Activated T-helper 2 cell treated with anti-CD3 and anti-CD28 coated beads, Interferon-gamma antibody, Interleukin-2, Interleukin-4, amounts not matched to agents 10 μg/mL and 5 μg/mL and 100 μg/mL, durations not matched to agents 14 hours and 24 hours and 36 hours (primary cell): ENCODE measurements at regions not wholly inside any gene's neighbourhood (a gene's known extent, or its start where the extent isn't known, plus 50 kb on each side); places are given as distances from the start of the nearest gene placed in this dataset.
"Not testable (repeated sequence)": the region's sequence is repeated elsewhere in the genome, so short reads cannot be mapped to it uniquely, and the experiment has no call there.

Source experiments
- DNase-seq: peaks from one replicate; pipeline ENCODE4 v3.0.0; 2021; ENCODE audit warnings: low spot score
- H3K27ac Mint-ChIP-seq: one replicate; pipeline ENCODE4 v1.8.0; 2021; ENCODE audit warnings: mixed read lengths
- H3K27me3 Mint-ChIP-seq: one replicate; pipeline ENCODE4 v1.8.0; 2021; ENCODE audit warnings: low read depth, mixed read lengths
- H3K36me3 Mint-ChIP-seq: one replicate; pipeline ENCODE4 v1.8.0; 2021; ENCODE audit warnings: low read depth, mixed read lengths
- H3K4me1 Mint-ChIP-seq: one replicate; pipeline ENCODE4 v1.8.0; 2021; ENCODE audit warnings: low read depth, mixed read lengths
- H3K4me3 Mint-ChIP-seq: one replicate; pipeline ENCODE4 v1.8.0; 2021; ENCODE audit warnings: low read depth, mild to moderate bottlenecking, moderate library complexity, mixed read lengths
- H3K9me3 Mint-ChIP-seq: one replicate; pipeline ENCODE4 v1.8.0; 2021; ENCODE audit warnings: mixed read lengths
- intact Hi-C: fragments of 100-400 bp; cut with micrococcal nuclease; formaldehyde crosslinking; loops from one replicate; pipeline ENCODE4 v1.15.1; 2023

DNA sequence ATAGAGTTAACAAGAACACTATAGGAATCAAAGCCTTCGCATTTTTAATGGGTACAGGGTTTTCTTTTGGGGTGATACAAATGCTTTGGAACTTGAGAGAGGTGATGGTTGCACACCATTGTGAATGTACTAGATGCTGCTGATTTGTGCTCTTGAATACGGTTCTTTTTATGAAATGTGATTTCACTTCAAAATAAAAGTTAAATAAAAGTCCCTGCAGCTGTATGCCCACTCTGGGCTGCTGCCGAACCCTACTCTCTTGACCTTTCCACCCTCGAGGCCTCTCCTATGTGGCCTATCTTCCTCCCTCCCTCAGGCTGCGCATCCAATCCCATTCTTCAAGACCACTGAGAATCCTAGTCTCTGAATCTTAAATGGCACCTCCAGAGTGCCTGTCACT, 168.5 kb upstream of the AJAP1 start:
- H3K36me3 Mint-ChIP-seq: no peaks in the 10 kb centered on the region
- no peak for DNase-seq
- H3K27me3 Mint-ChIP-seq: no peaks in the 10 kb centered on the region
- no peaks in the 10 kb centered on the region for H3K9me3 Mint-ChIP-seq
- H3K4me1 Mint-ChIP-seq: no peaks in the 10 kb centered on the region
- intact Hi-C loops: no loop called here
- H3K27ac Mint-ChIP-seq: no peak overlapping the region
- no peak overlapping the region for H3K4me3 Mint-ChIP-seq

DNA sequence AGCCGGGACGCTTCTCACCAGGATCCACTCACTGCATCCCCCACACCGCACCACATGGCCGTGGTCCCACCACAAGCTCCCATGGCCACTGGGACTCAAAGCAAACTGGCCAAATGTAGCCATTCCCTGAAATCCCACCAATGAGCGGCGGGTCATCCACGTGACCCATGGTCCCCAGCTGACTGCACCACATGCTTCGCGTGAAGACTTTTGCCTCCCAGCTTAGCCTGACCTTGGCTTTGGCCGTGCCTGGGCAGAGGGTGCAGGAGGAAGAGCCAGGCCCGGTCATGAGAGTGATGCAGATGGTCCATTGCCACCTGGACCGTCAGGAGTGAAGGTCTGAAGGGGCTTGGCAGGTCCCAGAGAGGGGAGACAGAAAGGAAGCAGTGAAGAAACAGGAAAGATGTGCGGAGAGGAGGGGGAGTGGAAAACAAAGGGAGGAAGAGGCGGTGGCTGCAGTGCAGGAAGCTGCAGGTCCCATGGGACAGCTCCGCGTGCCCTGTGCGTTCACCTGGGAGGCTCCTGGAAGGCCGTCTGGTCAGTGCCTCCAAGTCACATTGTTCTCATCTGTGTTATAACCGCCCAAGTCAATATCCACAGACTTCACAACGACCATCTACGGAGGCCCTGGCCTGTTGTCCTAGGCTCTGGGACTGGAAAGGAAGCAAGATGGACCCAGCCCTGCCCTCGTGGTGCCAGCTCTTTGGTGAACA, 167.8 kb upstream of the AJAP1 start:
- H3K27me3 Mint-ChIP-seq: no peaks in the 10 kb centered on the region

DNA sequence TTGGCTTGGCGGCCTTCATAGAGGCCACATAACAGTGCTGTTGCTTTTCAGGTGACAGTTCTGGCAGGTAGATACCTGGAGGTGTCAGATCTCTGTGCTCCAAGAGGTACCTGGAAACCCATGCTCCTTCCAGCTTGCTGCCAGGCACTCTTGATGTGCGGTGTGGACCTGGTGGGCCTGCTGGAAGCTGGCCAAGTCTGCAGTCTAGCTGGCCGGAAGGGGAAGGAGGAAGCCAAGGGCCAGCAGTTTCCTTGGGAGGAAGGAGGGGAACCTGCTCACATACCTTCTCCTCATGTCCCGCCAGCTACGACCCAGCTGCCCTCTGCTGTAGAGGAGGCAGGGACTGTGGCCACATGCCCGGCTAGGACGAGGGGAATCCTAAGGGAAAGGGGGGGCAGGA, 166.4 kb upstream of the AJAP1 start:
- Mint-ChIP-seq H3K36me3 (no peaks in the 10 kb centered on the region), H3K27ac (no peak overlapping the region), H3K9me3 (no peaks in the 10 kb centered on the region), H3K4me3 (no peak overlapping the region), H3K4me1 (no peaks in the 10 kb centered on the region), H3K27me3 (no peaks in the 10 kb centered on the region)
- intact Hi-C loops: no loop called here
- no peak for DNase-seq

More for the DNA sequence above, 167.8 kb upstream of the AJAP1 start:
- no peaks in the 10 kb centered on the region for H3K36me3 Mint-ChIP-seq
- no peak overlapping the region for H3K4me3 Mint-ChIP-seq
- no peak overlapping the region for H3K27ac Mint-ChIP-seq
- no peaks in the 10 kb centered on the region for H3K4me1 Mint-ChIP-seq
- no peaks in the 10 kb centered on the region for H3K9me3 Mint-ChIP-seq
- intact Hi-C loops: no loop called here
- DNase-seq: no peak

DNA sequence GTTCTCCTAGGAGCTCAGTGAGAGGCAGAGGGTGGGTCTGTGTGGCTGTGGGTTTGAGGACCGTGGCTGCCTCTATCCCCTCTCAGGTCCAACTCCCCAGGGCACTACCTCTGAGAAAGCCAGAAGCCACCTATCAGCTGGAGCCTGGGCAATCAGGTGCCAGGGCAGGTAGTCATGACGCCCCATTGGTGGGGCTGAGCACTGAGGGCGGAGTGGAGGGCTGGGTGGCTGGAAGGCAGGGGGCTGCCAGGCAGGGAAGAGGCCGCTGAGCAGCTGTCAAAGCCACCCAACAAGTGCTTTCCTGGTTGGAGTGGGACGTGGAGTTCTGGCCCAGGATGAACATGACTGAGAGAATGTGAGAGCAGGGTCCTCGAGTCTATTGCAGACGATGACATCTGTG, 164.9 kb upstream of the AJAP1 start:
- no peaks in the 10 kb centered on the region for H3K9me3 Mint-ChIP-seq
- DNase-seq: no peak
- no peaks in the 10 kb centered on the region for H3K4me1 Mint-ChIP-seq
- intact Hi-C loops: no loop called here
- H3K27ac Mint-ChIP-seq: no peak overlapping the region
- no peaks in the 10 kb centered on the region for H3K27me3 Mint-ChIP-seq
- no peak overlapping the region for H3K4me3 Mint-ChIP-seq
- no peaks in the 10 kb centered on the region for H3K36me3 Mint-ChIP-seq

DNA sequence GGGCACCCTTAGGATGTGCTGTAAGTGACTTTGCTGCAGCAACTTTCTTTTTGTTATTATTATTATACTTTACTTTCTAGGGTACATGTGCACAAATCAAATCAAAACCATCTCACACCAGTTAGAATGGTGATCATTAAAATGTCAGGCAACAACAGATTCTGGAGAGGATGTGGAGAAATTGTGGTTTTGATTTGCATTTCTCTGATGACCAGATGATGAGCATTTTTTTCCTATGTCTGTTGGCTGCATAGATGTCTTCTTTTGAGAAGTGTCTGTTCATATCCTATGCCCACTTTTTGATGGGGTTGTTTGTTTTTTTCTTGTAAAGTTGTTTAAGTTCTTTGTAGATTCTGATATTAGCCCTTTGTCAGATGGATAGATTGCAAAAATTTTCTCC, 164.4 kb upstream of the AJAP1 start:
- H3K4me3 Mint-ChIP-seq, H3K9me3 Mint-ChIP-seq, H3K36me3 Mint-ChIP-seq, H3K27me3 Mint-ChIP-seq, intact Hi-C loops, H3K4me1 Mint-ChIP-seq, H3K27ac Mint-ChIP-seq, DNase-seq: not testable (repeated sequence)

DNA sequence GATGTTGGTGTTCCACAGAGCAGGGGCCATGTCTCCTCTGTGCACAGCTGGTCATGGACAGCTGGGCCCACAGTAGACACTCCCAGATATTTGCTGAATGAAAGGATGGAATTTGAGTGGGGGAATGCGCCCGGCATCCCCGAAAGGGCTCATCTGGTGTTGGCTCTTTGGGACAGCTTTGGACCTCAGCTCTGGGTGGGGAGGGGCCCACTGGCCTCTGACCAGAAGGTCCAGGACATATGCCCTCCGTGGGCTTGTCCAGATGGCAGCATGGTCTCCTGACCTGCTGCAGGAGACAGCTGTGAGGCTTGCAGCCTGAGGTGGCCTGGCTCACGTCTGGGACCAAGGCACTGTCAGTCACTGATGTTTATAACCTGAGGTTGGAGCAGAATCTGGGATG, 160.4 kb upstream of the AJAP1 start:
- Mint-ChIP-seq H3K4me3 (no peak overlapping the region), H3K4me1 (no peaks in the 10 kb centered on the region), H3K27me3 (no peaks in the 10 kb centered on the region), H3K27ac (no peak overlapping the region), H3K36me3 (no peaks in the 10 kb centered on the region), H3K9me3 (no peaks in the 10 kb centered on the region)
- DNase-seq: no peak
- intact Hi-C loops: no loop called here

DNA sequence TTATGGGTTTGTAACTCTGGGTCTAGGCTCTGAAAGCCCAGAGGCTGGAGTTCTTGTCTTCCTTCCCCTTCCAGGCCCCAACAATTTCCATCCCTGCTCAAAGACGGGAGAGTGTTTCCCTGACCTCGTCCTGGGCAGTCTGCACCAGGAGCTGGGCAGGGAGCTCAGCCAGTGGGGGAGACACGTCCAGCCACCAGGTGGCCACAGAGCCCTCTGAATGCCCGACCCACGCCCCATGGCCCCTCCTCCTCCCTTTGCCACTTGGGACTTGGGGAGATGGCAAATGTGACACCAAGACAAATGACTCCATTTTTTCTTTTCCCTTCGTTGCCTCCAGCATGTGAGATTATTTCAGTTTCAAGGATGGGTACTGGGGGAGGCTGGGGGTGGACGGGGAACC, 159.9 kb upstream of the AJAP1 start:
- Mint-ChIP-seq H3K27ac (no peak overlapping the region), H3K4me3 (no peak overlapping the region), H3K36me3 (no peaks in the 10 kb centered on the region), H3K9me3 (no peaks in the 10 kb centered on the region), H3K4me1 (no peaks in the 10 kb centered on the region), H3K27me3 (no peaks in the 10 kb centered on the region)
- no peak for DNase-seq
- intact Hi-C loops: no loop called here

DNA sequence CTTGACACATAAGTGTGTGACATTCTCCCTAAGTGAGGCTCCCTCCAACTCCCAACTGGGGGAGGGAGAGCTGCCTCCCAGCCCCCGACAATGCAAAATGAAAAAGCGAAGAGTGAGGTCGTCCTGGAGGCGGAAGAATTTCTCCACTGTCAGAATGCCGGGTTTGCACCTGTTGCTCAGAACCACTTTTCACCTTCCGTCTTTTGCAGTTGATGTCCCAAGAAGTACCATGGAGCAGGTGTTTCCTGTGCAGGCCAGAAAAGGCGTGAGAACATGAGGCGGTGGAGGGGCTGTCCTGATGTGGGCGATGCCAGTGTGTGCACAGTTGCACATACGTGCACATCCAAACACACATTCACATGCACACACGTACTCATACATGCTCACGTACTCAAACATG, 158.6 kb upstream of the AJAP1 start:
- no peak for DNase-seq
- Mint-ChIP-seq H3K4me3 (no peak overlapping the region), H3K9me3 (no peaks in the 10 kb centered on the region), H3K27me3 (no peaks in the 10 kb centered on the region), H3K36me3 (no peaks in the 10 kb centered on the region), H3K4me1 (no peaks in the 10 kb centered on the region), H3K27ac (no peak overlapping the region)
- intact Hi-C loops: no loop called here

DNA sequence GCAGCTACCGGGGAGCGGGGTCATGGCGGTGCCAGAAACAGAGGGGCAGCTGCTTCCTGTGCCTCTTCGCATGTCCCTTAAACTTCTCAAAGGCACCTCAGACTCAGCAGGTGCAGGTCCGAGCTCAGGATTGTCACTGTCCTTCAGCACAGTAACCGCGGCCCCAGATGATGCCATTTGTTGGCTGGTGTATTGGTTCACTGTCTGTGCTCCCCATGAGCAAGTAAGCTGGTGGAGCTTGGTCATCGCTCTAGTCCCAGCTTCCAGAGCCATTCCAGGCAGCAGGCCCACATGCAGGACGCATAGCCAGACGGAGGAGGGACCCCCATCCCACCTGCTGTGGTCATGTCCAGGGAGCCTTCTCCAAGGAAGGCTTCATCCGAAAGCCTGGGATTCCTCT, 154.0 kb upstream of the AJAP1 start:
- intact Hi-C loops: no loop called here
- H3K27me3 Mint-ChIP-seq: no peaks in the 10 kb centered on the region
- no peak overlapping the region for H3K4me3 Mint-ChIP-seq
- no peaks in the 10 kb centered on the region for H3K4me1 Mint-ChIP-seq
- no peaks in the 10 kb centered on the region for H3K36me3 Mint-ChIP-seq
- H3K9me3 Mint-ChIP-seq: no peaks in the 10 kb centered on the region
- no peak for DNase-seq
- H3K27ac Mint-ChIP-seq: no peak overlapping the region

DNA sequence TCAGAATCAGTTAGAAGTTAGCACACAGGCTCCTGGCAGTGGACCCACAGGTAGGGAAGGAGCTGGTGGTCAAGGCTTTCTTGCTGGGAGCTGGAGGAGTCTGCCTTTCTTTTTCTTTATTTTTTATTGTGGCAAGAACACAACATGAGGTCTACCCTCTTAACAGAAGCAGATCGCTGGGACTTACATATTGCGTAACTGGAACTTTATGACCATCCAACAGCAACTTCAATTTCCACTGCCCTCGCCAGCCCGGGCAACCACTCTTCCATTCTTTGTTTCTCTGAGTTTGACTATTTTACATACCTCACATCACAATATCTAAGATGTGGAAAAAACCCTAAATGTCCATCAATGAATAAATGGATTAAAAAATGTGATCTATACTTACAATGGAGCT, 147.8 kb upstream of the AJAP1 start:
- intact Hi-C loops: no loop called here
- DNase-seq: no peak
- no peaks in the 10 kb centered on the region for H3K9me3 Mint-ChIP-seq
- H3K27ac Mint-ChIP-seq: no peak overlapping the region
- no peaks in the 10 kb centered on the region for H3K36me3 Mint-ChIP-seq
- H3K4me1 Mint-ChIP-seq: no peaks in the 10 kb centered on the region
- H3K4me3 Mint-ChIP-seq: no peak overlapping the region
- peaks cover 3% of the 10 kb centered on the region for H3K27me3 Mint-ChIP-seq

DNA sequence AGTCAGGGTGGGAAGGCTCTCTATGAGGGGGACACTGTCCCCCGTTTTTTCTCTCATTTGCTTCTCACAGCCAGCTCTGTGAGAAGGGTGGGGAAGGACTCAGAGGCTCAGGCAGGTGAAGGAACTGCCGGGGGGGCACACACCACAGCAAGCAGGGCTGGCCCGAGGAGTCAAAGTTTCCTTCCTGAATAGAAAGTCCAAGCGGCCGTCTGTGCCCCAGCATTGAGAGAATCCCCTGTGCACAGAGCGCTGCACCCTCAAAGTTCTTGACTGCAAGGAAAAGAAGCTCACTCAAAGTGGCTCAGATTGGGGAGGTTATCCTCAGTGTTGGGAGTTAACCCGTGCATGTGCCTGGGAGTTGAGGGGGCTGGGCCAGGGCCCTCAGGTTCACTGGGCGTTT, 145.2 kb upstream of the AJAP1 start:
- DNase-seq: no peak
- H3K27ac Mint-ChIP-seq: no peak overlapping the region
- intact Hi-C loops: no loop called here
- no peaks in the 10 kb centered on the region for H3K36me3 Mint-ChIP-seq
- peaks cover 3% of the 10 kb centered on the region for H3K27me3 Mint-ChIP-seq
- H3K4me1 Mint-ChIP-seq: no peaks in the 10 kb centered on the region
- no peak overlapping the region for H3K4me3 Mint-ChIP-seq
- no peaks in the 10 kb centered on the region for H3K9me3 Mint-ChIP-seq

DNA sequence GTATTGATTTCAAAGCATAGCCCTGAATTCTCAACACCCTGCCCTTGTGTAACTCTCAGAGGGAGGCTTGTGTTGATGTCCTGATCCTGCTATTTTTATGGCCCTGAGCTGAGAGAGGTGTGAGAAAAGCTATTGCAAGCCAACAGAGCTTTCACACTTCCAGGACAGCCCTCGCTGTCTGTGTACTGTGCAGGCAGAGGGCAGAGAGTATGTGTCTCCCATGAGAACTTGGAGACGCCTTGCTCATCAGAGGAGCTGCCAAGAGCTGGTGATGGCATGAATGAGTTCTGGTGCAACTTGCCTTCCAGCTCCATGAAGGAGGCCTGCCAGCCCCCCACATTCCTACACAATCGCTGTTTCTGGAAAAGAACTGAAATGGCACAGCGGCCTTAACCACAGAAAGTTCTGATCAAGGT, 144.1 kb upstream of the AJAP1 start:
- Mint-ChIP-seq H3K27me3 (peaks cover 3% of the 10 kb centered on the region), H3K36me3 (no peaks in the 10 kb centered on the region), H3K4me3 (no peak overlapping the region), H3K27ac (no peak overlapping the region), H3K4me1 (no peaks in the 10 kb centered on the region), H3K9me3 (no peaks in the 10 kb centered on the region)
- DNase-seq: no peak
- intact Hi-C loops: no loop called here

DNA sequence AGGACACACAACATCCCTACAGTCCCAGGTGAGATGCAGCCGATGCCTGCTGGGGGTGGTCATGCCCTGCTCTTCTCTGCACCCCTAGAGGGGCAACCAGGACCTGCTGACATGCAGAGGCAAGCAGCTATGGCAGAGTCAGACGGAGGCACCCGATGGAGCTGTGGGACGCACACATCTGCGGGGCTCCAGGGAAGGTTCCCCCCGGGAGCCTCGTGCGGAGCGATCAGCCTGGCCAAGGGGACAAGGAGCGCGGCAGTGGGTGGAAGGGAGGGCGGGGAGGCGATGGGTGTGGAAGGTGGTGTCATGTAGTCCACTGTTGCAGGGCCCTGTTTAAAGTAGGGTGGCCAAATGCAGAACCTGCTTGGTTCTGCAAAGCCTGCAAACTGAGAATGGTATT, 143.0 kb upstream of the AJAP1 start:
- H3K4me1 Mint-ChIP-seq: no peaks in the 10 kb centered on the region
- H3K36me3 Mint-ChIP-seq: no peaks in the 10 kb centered on the region
- no peaks in the 10 kb centered on the region for H3K9me3 Mint-ChIP-seq
- DNase-seq: no peak
- H3K4me3 Mint-ChIP-seq: no peak overlapping the region
- H3K27ac Mint-ChIP-seq: no peak overlapping the region
- intact Hi-C loops: no loop called here
- H3K27me3 Mint-ChIP-seq: peaks cover 3% of the 10 kb centered on the region

DNA sequence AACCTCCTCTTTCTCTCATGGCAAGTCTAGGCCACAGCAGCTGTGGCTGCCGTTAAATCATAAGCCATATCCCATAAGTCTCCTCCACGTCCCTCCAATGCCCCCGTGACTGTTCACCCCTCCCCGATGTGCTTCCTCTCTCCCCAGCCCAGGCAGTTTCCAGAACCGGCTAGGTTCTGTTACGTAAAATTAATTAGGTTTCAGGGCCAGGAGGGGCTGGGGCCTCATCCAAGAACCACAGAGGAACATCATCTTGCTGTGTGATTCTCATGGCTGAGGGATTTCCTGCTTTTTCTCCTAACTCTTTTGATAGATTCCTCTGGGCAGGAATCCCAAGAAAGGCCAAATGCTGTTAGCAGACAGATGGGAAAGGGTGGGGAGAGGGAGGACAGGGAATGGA, 141.8 kb upstream of the AJAP1 start:
- intact Hi-C loops: no loop called here
- no peak for DNase-seq
- Mint-ChIP-seq H3K4me1 (no peaks in the 10 kb centered on the region), H3K27me3 (peaks cover 3% of the 10 kb centered on the region), H3K9me3 (no peaks in the 10 kb centered on the region), H3K27ac (no peak overlapping the region), H3K36me3 (no peaks in the 10 kb centered on the region), H3K4me3 (no peak overlapping the region)
